Parathyroid adenoma (tissue), 2 donors: ENCODE measurements at regions not wholly inside any gene's neighbourhood (a gene's known extent, or its start where the extent isn't known, plus 50 kb on each side); places are given as distances from the start of the nearest gene placed in this dataset.

Source experiments
- H2AFZ ChIP-seq: fragments of 300-600 bp; sonication (generic); one replicate; pipeline ENCODE4 v1.7.0; 2017; ENCODE audit warnings: antibody characterized with exemption, mild to moderate bottlenecking
- H3K27ac ChIP-seq: fragments of 300-600 bp; sonication (generic); one replicate; pipeline ENCODE4 v1.7.0; 2017
- H3K27me3 ChIP-seq: fragments of 300-600 bp; sonication (generic); one replicate; pipeline ENCODE4 v1.7.0; 2017; ENCODE audit warnings: low read length; ENCODE audit not compliant: control insufficient read depth, insufficient read depth
- H3K36me3 ChIP-seq: fragments of 300-600 bp; sonication (generic); one replicate; pipeline ENCODE4 v1.7.0; 2017; ENCODE audit warnings: low read length; ENCODE audit not compliant: control insufficient read depth, insufficient read depth
- H3K4me1 ChIP-seq: fragments of 300-600 bp; sonication (generic); one replicate; pipeline ENCODE4 v1.7.0; 2017; ENCODE audit warnings: control low read depth
- H3K4me2 ChIP-seq: fragments of 300-600 bp; sonication (generic); one replicate; pipeline ENCODE4 v1.7.0; 2017; ENCODE audit warnings: low read length
- H3K4me3 ChIP-seq: fragments of 300-600 bp; sonication (generic); one replicate; pipeline ENCODE4 v1.7.0; 2017; ENCODE audit warnings: low read depth, low read length
- H3K79me2 ChIP-seq: fragments of 300-600 bp; sonication (generic); one replicate; pipeline ENCODE4 v1.7.0; 2017; ENCODE audit warnings: control low read depth
- H3K9ac ChIP-seq: fragments of 300-600 bp; sonication (generic); one replicate; pipeline ENCODE4 v1.7.0; 2017; ENCODE audit warnings: mild to moderate bottlenecking
- H3K9me3 ChIP-seq: fragments of 300-600 bp; sonication (generic); one replicate; pipeline ENCODE4 v1.7.0; 2017; ENCODE audit warnings: low read length; ENCODE audit not compliant: control insufficient read depth
- TF ChIP-seq, protein P1 (sequence below): fragments of 300-600 bp; sonication (generic); IDR thresholded peaks from one replicate; pipeline ENCODE4 v1.7.0; 2017; ENCODE audit warnings: antibody characterized with exemption, mild to moderate bottlenecking
- donor health status: primary hyperparathyroidism.

DNA sequence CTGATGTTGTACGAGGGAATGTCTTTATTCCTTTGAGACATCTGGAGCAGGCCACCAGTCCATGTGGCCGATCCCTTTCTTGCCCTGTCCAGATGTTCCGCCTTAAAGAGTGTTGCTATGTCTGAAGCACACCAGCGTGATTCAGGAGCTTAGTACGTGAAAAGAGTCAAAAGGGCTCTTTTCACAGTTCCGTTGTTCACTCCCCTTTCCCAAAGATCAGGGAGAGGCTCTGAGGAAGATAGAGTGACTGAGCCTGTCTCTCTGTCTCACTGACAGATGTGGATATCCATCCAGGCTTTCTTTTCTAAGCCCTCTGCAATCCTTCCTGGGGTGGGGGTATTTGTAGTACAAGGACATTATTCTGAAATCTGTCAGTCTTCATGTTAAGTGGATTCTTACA is 262.5 kb upstream of the LRTM1 start:
- Histone ChIP-seq H3K4me3 (no peak overlapping the region), H3K27ac (no peak overlapping the region), H3K4me1 (no peaks in the 10 kb centered on the region), H3K4me2 (no peak overlapping the region), H3K9me3 (no peaks in the 10 kb centered on the region), H3K79me2 (no peaks in the 10 kb centered on the region), H3K9ac (no peak overlapping the region), H3K27me3 (no peaks in the 10 kb centered on the region), H3K36me3 (no peaks in the 10 kb centered on the region), H2AFZ (no peak overlapping the region)
- TF ChIP-seq, protein P1, sequence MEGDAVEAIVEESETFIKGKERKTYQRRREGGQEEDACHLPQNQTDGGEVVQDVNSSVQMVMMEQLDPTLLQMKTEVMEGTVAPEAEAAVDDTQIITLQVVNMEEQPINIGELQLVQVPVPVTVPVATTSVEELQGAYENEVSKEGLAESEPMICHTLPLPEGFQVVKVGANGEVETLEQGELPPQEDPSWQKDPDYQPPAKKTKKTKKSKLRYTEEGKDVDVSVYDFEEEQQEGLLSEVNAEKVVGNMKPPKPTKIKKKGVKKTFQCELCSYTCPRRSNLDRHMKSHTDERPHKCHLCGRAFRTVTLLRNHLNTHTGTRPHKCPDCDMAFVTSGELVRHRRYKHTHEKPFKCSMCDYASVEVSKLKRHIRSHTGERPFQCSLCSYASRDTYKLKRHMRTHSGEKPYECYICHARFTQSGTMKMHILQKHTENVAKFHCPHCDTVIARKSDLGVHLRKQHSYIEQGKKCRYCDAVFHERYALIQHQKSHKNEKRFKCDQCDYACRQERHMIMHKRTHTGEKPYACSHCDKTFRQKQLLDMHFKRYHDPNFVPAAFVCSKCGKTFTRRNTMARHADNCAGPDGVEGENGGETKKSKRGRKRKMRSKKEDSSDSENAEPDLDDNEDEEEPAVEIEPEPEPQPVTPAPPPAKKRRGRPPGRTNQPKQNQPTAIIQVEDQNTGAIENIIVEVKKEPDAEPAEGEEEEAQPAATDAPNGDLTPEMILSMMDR = no peak

DNA sequence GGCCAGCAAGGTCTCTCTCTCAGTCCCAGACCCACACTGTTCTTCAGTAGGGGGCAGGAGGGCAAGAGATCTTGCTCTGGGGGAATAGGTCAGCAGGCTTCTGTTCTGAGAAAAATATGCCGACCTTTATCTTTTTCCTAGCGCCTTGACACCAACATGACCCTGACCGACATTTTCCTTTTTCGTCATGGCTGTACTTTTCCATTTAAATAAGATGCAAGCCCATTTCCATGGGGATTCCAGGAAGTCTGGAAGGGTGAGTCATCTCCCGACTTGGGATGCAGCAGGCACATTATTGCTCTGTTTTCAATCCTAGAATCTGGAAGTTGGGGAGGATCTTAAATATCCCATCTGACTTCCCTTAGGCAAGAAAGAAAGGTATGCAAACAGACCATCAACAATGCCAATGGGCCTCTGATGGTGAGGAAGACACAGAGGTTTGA is 261.5 kb upstream of the LRTM1 start:
- H3K4me3 ChIP-seq = no peak overlapping the region
- H3K36me3 ChIP-seq = no peaks in the 10 kb centered on the region
- no peaks in the 10 kb centered on the region for H3K79me2 ChIP-seq
- no peaks in the 10 kb centered on the region for H3K4me1 ChIP-seq
- H2AFZ ChIP-seq = no peak overlapping the region
- no peaks in the 10 kb centered on the region for H3K9me3 ChIP-seq
- no peaks in the 10 kb centered on the region for H3K27me3 ChIP-seq
- no peak overlapping the region for H3K27ac ChIP-seq
- no peak overlapping the region for H3K9ac ChIP-seq
- TF ChIP-seq, protein P1 = no peak
- no peak overlapping the region for H3K4me2 ChIP-seq

DNA sequence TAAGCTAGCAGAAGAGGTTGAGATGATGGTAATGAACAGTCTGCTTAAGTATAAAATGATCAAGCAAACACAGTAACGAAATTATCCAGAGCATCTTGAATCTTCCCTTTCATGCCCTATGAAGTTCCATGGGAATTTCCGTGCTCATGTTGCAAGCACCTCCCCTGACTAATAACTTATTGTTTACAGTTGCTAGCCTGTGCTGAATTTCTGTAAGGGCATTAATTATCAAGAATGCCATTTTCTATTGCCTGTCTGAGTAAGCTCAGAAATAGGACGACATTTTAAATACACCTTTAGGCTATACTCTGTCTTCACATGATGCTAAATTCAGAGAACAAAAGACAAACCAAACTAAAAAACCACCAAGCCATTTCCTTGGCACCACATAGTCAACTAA is 257.5 kb upstream of the LRTM1 start:
- H3K9me3 ChIP-seq = no peaks in the 10 kb centered on the region
- H3K4me1 ChIP-seq = no peaks in the 10 kb centered on the region
- no peak overlapping the region for H2AFZ ChIP-seq
- TF ChIP-seq, protein P1 = no peak
- no peaks in the 10 kb centered on the region for H3K79me2 ChIP-seq
- H3K4me2 ChIP-seq = no peak overlapping the region
- no peaks in the 10 kb centered on the region for H3K36me3 ChIP-seq
- H3K4me3 ChIP-seq = no peak overlapping the region
- no peak overlapping the region for H3K27ac ChIP-seq
- no peak overlapping the region for H3K9ac ChIP-seq
- H3K27me3 ChIP-seq = no peaks in the 10 kb centered on the region

DNA sequence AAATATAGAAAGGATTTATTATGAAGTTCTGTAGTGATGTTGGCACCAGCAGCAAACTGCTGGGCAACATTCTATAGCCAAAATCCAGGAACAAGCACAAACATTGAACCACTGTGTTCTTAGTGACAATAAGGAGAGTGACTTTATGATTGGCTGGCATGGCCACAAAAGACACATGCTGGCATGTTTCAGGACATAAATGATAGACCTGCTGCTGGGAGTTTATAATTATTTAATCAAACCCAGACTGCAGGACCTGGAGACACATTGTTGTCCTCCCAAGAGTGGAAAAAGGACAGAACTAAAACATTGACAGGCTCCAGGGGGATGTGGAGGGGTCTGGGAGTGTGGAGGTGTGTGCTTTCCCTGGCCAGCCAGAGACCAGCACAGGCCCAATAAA is 255.3 kb upstream of the LRTM1 start:
- TF ChIP-seq, protein P1 = no peak
- no peaks in the 10 kb centered on the region for H3K36me3 ChIP-seq
- no peaks in the 10 kb centered on the region for H3K79me2 ChIP-seq

DNA sequence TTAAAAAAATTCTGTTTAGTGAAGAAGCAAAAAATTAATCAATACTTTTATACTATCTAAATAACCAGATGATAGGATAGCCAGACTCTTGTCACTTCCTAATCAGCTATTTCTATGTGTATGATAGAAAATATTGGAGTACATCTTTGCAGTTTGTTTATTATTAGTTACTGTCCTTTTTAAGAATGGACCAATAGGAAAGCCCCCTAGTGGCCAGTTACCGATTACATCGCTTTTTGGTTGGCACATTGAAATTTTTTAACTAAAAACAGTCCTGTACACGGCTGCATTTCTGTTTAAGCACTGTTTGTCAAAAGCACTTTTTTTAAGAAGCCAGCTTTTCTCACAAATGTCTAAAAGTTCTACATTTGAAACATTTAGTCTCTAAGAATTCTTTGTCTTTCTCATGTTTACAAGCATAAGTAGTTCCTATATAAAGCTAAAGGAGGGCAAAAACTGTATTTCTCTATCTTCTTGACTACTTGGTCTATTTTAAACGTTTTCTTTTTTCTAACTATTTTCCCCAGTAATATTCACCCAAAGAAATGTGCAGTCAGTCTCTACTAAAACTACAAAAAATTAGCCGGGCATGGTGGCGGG is 253.2 kb upstream of the LRTM1 start:
- no peaks in the 10 kb centered on the region for H3K27me3 ChIP-seq
- H3K9me3 ChIP-seq = no peaks in the 10 kb centered on the region
- H3K4me1 ChIP-seq = no peaks in the 10 kb centered on the region
- H3K4me3 ChIP-seq = no peak overlapping the region
- no peaks in the 10 kb centered on the region for H3K36me3 ChIP-seq
- no peak overlapping the region for H2AFZ ChIP-seq
- no peak overlapping the region for H3K9ac ChIP-seq
- TF ChIP-seq, protein P1 = peak; percentile 87
- no peak overlapping the region for H3K4me2 ChIP-seq
- H3K79me2 ChIP-seq = no peaks in the 10 kb centered on the region
- H3K27ac ChIP-seq = no peak overlapping the region

More for the DNA sequence above, 255.3 kb upstream of the LRTM1 start:
- no peaks in the 10 kb centered on the region for H3K27me3 ChIP-seq
- H3K27ac ChIP-seq = no peak overlapping the region
- no peaks in the 10 kb centered on the region for H3K9me3 ChIP-seq
- H3K9ac ChIP-seq = no peak overlapping the region
- H3K4me2 ChIP-seq = no peak overlapping the region
- no peak overlapping the region for H3K4me3 ChIP-seq
- no peak overlapping the region for H2AFZ ChIP-seq
- no peaks in the 10 kb centered on the region for H3K4me1 ChIP-seq
